Endothelial cell of umbilical vein (primary cell): ENCODE measurements at regions not wholly inside any gene's neighbourhood (a gene's known extent, or its start where the extent isn't known, plus 50 kb on each side); places are given as distances from the start of the nearest gene placed in this dataset.
A peak's percentile ranks its signal among the peaks of the same experiment; 100 is the strongest.

Source experiments
- BruUV-seq: library from RNA; stranded (reverse); fragments of 400-500 nt; replicated peaks from 2 replicates; lab custom pipeline; 2021; lab: Mats Ljungman, UMichigan
- CTCF ChIA-PET: fragments of 300-600, 350-600 bp; sonication (Branson Sonifier 250); formaldehyde crosslinking; loops from one replicate; lab custom pipeline; 2021; ENCODE audit warnings: antibody characterized with exemption, inconsistent platforms; lab: Charles Lee
- POLR2A ChIA-PET: fragments of 300-600, 350-600 bp; sonication (Branson Sonifier 250); formaldehyde crosslinking; loops from one replicate; lab custom pipeline; 2021; ENCODE audit warnings: antibody characterized with exemption, inconsistent platforms; lab: Charles Lee
- DNase-seq: peaks from one replicate; pipeline ENCODE4 v3.0.0-alpha.2; 2011; ENCODE audit warnings: low read depth, low spot score
- FAIRE-seq: peaks from 2 replicates; lab custom pipeline; 2011; peaks lifted over from hg19 to GRCh38; lab: Jason Lieb, UNC
- H2AFZ ChIP-seq: 2 replicates; pipeline ENCODE4 v1.6.0; 2012; ENCODE audit warnings: low read depth, low read length, control low read depth, inconsistent platforms
- H3K27ac ChIP-seq: 2 replicates; pipeline ENCODE4 v1.5.1; 2011; ENCODE audit warnings: low read depth, mild to moderate bottlenecking, control low read depth, low read length, moderate library complexity; ENCODE audit not compliant: insufficient read depth
- H3K27me3 ChIP-seq, 2 experiments: 2 replicates each; pipeline versions ENCODE4 v1.6.0 to v1.6.1; 2011; ENCODE audit warnings: low read length in 2 of 2, mixed read lengths in 1 of 2; ENCODE audit not compliant: control insufficient read depth in 2 of 2, insufficient read depth in 2 of 2
- H3K36me3 ChIP-seq, 2 experiments: 2 replicates in 1 of 2; 3 replicates in 1 of 2; pipeline ENCODE4 v1.5.1; 2011; ENCODE audit warnings: low read length in 2 of 2, mild to moderate bottlenecking in 1 of 2, moderate library complexity in 1 of 2; ENCODE audit not compliant: control insufficient read depth in 2 of 2, insufficient read depth in 2 of 2; ENCODE audit errors: extremely low read depth in 1 of 2
- H3K4me1 ChIP-seq: 3 replicates; pipeline ENCODE4 v1.5.1; 2011; ENCODE audit warnings: mild to moderate bottlenecking, low read length; ENCODE audit not compliant: control insufficient read depth, insufficient read depth; ENCODE audit errors: extremely low read depth
- H3K4me2 ChIP-seq: 2 replicates; pipeline ENCODE4 v1.6.1; 2011; ENCODE audit warnings: low read length, control low read depth, mixed read lengths; ENCODE audit not compliant: insufficient read depth
- H3K4me3 ChIP-seq, 3 experiments: fragments of 200-600 bp in 1 of 3; sonication (generic), shearing (Covaris generic) in 1 of 3; replicated peaks in 1 of 3; 2 replicates each; pipeline ENCODE4 v1.5.1; 2011 to 2016; ENCODE audit warnings: control low read depth in 3 of 3, low read length in 3 of 3, mild to moderate bottlenecking in 2 of 3, inconsistent platforms in 1 of 3, low read depth in 1 of 3, moderate library complexity in 1 of 3; ENCODE audit not compliant: insufficient read depth in 1 of 3
- H3K79me2 ChIP-seq: 2 replicates; pipeline ENCODE4 v1.6.0; 2012; ENCODE audit warnings: low read length, inconsistent platforms; ENCODE audit not compliant: control insufficient read depth, insufficient read depth
- H3K9ac ChIP-seq: replicated peaks from 2 replicates; pipeline ENCODE3; 2011; ENCODE audit warnings: low read length, control low read depth; ENCODE audit not compliant: insufficient read depth; ENCODE audit errors: extremely low read depth
- H3K9me1 ChIP-seq: replicated peaks from 3 replicates; pipeline ENCODE4 v1.6.0; 2011; ENCODE audit warnings: mild to moderate bottlenecking, low read length; ENCODE audit not compliant: control insufficient read depth, insufficient read depth; ENCODE audit errors: extremely low read depth
- H3K9me3 ChIP-seq: replicated peaks from 2 replicates; pipeline ENCODE4 v1.5.1; 2012; ENCODE audit warnings: low read length, inconsistent platforms; ENCODE audit not compliant: control insufficient read depth, insufficient read depth
- H4K20me1 ChIP-seq: replicated peaks from 2 replicates; pipeline ENCODE3; 2011; ENCODE audit warnings: mild to moderate bottlenecking, low read length; ENCODE audit not compliant: control insufficient read depth, insufficient read depth; ENCODE audit errors: extremely low read depth
- CTCF ChIP-seq, 2 donors: IDR thresholded peaks; 1 replicate in 1 of 2; 2 replicates in 1 of 2; pipeline ENCODE4 v1.5.1; 2011; ENCODE audit warnings: low read length in 2 of 2, mild to moderate bottlenecking in 2 of 2, moderate library complexity in 2 of 2, control low read depth in 1 of 2, inconsistent platforms in 1 of 2, low read depth in 1 of 2; ENCODE audit not compliant: insufficient read depth in 1 of 2; ENCODE audit errors: extremely low read depth in 1 of 2
- EZH2 ChIP-seq: IDR thresholded peaks from 2 replicates; pipeline ENCODE4 v1.6.1; 2012; ENCODE audit warnings: borderline replicate concordance, low read depth, mild to moderate bottlenecking, moderate library complexity, low read length, inconsistent platforms; ENCODE audit not compliant: severe bottlenecking
- FOS ChIP-seq: IDR thresholded peaks from 2 replicates; pipeline ENCODE4 v1.6.1; 2011; ENCODE audit warnings: mild to moderate bottlenecking, low read length, moderate library complexity, borderline replicate concordance; ENCODE audit not compliant: insufficient read depth
- GATA2 ChIP-seq: IDR thresholded peaks from 2 replicates; pipeline ENCODE4 v1.7.0; 2011; ENCODE audit warnings: low read depth, mild to moderate bottlenecking, moderate library complexity, mixed read lengths, low read length; ENCODE audit not compliant: insufficient read length, insufficient read depth
- JUN ChIP-seq: IDR thresholded peaks from 2 replicates; pipeline ENCODE4 v1.6.1; 2011; ENCODE audit warnings: borderline replicate concordance, low read depth; ENCODE audit not compliant: insufficient read length, insufficient read depth
- MAX ChIP-seq: IDR thresholded peaks from 2 replicates; pipeline ENCODE4 v1.6.1; 2011; ENCODE audit not compliant: insufficient read depth, insufficient read length
- MYC ChIP-seq: IDR thresholded peaks from one replicate; pipeline ENCODE4 v1.6.1; 2011; ENCODE audit warnings: mild to moderate bottlenecking, low read depth, low read length
- POLR2A ChIP-seq: IDR thresholded peaks from 2 replicates; pipeline ENCODE4 v1.6.1; 2012; ENCODE audit warnings: low read depth, mild to moderate bottlenecking, control low read depth, low read length
- POLR2AphosphoS5 ChIP-seq: IDR thresholded peaks from 2 replicates; pipeline ENCODE4 v1.6.1; 2012; ENCODE audit warnings: low read depth, mild to moderate bottlenecking, control low read depth, low read length, moderate library complexity; ENCODE audit not compliant: insufficient read depth
- dilution Hi-C: fragments of 300-500 bp; cut with MboI; formaldehyde crosslinking; loops from one replicate; pipeline ENCODE4 v1.15.0; 2019; ENCODE audit warnings: low sequenced_read_pairs; ENCODE audit not compliant: extremely low pct_ligation_motif_present
- intact Hi-C: fragments of 100-400 bp; cut with micrococcal nuclease; formaldehyde crosslinking; loops from one replicate; pipeline ENCODE4 v1.10.0; 2022

- no peaks in the 10 kb centered on the region for H4K20me1 ChIP-seq
- intact Hi-C loops (loop anchor here (2.0 to 5.0 kb wide), 4 partner anchors 225 to 1335 kb away; partner anchors contain the start of gene C6orf141), dilution Hi-C loops (no loop called here)
- no TSS peak for BruUV-seq
- no peaks in the 10 kb centered on the region for H3K79me2 ChIP-seq
- H2AFZ ChIP-seq, result peak overlapping the region; percentile 66
- TF ChIP-seq GATA2, result no peak
- TF ChIP-seq EZH2, result no peak
- TF ChIP-seq FOS, result no peak
- TF ChIP-seq MYC, result no peak
- no peak for TF ChIP-seq MAX
- no peak for TF ChIP-seq POLR2A
- TF ChIP-seq JUN, result no peak
- no peak for TF ChIP-seq CTCF (IDR thresholded peaks at IDR 0.05; ENCODE audit: extremely low read depth in 1 of 2, insufficient read depth in 1 of 2, low read depth in 1 of 2, low read length in 2 of 2)
- TF ChIP-seq POLR2AphosphoS5, result no peak
- FAIRE-seq (no peak), DNase-seq (no peak)
- H3K9me3 ChIP-seq, result no peaks in the 10 kb centered on the region
- H3K4me2 ChIP-seq, result peak overlapping the region; percentile 59
- H3K27me3 ChIP-seq, result no peaks in the 10 kb centered on the region
- H3K9me1 ChIP-seq, result no peaks in the 10 kb centered on the region
- peaks cover 33% of the 10 kb centered on the region for H3K4me1 ChIP-seq
- ChIA-PET CTCF (interaction anchor here (1.6 kb wide), 1 partner anchor 82 kb away, joined by 11 read pairs; no protein-coding TSS in a partner anchor), POLR2A (no interaction called here)
- no peaks in the 10 kb centered on the region for H3K36me3 ChIP-seq
- H3K27ac ChIP-seq, result peak overlapping the region; percentile 99
- H3K9ac ChIP-seq, result peak overlapping the region; percentile 58
- no peak overlapping the region for H3K4me3 ChIP-seq
These were observed 135.5 kb downstream of the MMUT start for GRCh38 chr6:49327571-49327970.
